Trophoblast cell (in vitro differentiated cells and primary cell): ENCODE measurements at regions not wholly inside any gene's neighbourhood (a gene's known extent, or its start where the extent isn't known, plus 50 kb on each side); places are given as distances from the start of the nearest gene placed in this dataset.

Source experiments
- DNase-seq, 2 donors: peaks; one replicate each; pipeline ENCODE4 v3.0.0-alpha.2; 2016
- H2AFZ ChIP-seq: 2 replicates; pipeline ENCODE4 v1.6.1; 2013; ENCODE audit warnings: low read length, moderate library complexity, mild to moderate bottlenecking; ENCODE audit not compliant: insufficient read depth, poor library complexity
- H2AK5ac ChIP-seq: 2 replicates; pipeline ENCODE4 v1.6.1; 2013; ENCODE audit warnings: mild to moderate bottlenecking, low read length
- H2BK120ac ChIP-seq: 2 replicates; pipeline ENCODE4 v1.6.1; 2013; ENCODE audit warnings: low read length, mild to moderate bottlenecking, moderate library complexity; ENCODE audit not compliant: insufficient read depth, poor library complexity
- H2BK12ac ChIP-seq: 2 replicates; pipeline ENCODE4 v1.6.1; 2013; ENCODE audit warnings: mild to moderate bottlenecking, low read length, moderate library complexity
- H2BK5ac ChIP-seq: 2 replicates; pipeline ENCODE4 v1.6.1; 2013; ENCODE audit warnings: low read length, low read depth, moderate library complexity, mild to moderate bottlenecking; ENCODE audit not compliant: poor library complexity
- H3K14ac ChIP-seq: 2 replicates; pipeline ENCODE4 v1.6.1; 2013; ENCODE audit warnings: mild to moderate bottlenecking, low read length
- H3K18ac ChIP-seq: 2 replicates; pipeline ENCODE4 v1.6.1; 2013; ENCODE audit warnings: mild to moderate bottlenecking, low read length
- H3K23ac ChIP-seq: 2 replicates; pipeline ENCODE4 v1.6.1; 2013; ENCODE audit warnings: low read length
- H3K27ac ChIP-seq: 2 replicates; pipeline ENCODE4 v1.5.1; 2013; ENCODE audit warnings: low read depth, mild to moderate bottlenecking, inconsistent platforms, low read length, moderate library complexity
- H3K27me3 ChIP-seq: 2 replicates; pipeline ENCODE4 v1.6.1; 2013; ENCODE audit warnings: inconsistent platforms, mild to moderate bottlenecking, low read length, moderate library complexity; ENCODE audit not compliant: insufficient read depth
- H3K36me3 ChIP-seq, 2 experiments: 1 replicate in 1 of 2; 2 replicates in 1 of 2; pipeline ENCODE4 v1.6.1; 2013; ENCODE audit warnings: low read length in 2 of 2, mild to moderate bottlenecking in 2 of 2, moderate library complexity in 1 of 2; ENCODE audit not compliant: insufficient read depth in 2 of 2, control insufficient read depth in 1 of 2
- H3K4ac ChIP-seq: 2 replicates; pipeline ENCODE4 v1.6.1; 2013; ENCODE audit warnings: low read depth, mild to moderate bottlenecking, low read length, moderate library complexity
- H3K4me1 ChIP-seq, 2 experiments: 1 replicate in 1 of 2; 2 replicates in 1 of 2; pipeline ENCODE4 v1.6.1; 2013; ENCODE audit warnings: low read length in 2 of 2, mild to moderate bottlenecking in 2 of 2, moderate library complexity in 1 of 2; ENCODE audit not compliant: insufficient read depth in 2 of 2, control insufficient read depth in 1 of 2
- H3K4me2 ChIP-seq: 2 replicates; pipeline ENCODE4 v1.6.1; 2013; ENCODE audit warnings: inconsistent platforms, mild to moderate bottlenecking, low read length, moderate library complexity
- H3K4me3 ChIP-seq: 2 replicates; pipeline ENCODE4 v1.5.1; 2013; ENCODE audit warnings: mild to moderate bottlenecking, low read depth, low read length, inconsistent platforms
- H3K79me1 ChIP-seq: one replicate; pipeline ENCODE4 v1.6.1; 2013; ENCODE audit warnings: low read length
- H3K79me2 ChIP-seq: 2 replicates; pipeline ENCODE4 v1.6.1; 2013; ENCODE audit warnings: low read length, mild to moderate bottlenecking; ENCODE audit not compliant: control insufficient read depth, insufficient read depth, poor library complexity
- H3K9ac ChIP-seq: 2 replicates; pipeline ENCODE4 v1.6.1; 2013; ENCODE audit warnings: mild to moderate bottlenecking, low read length
- H3K9me3 ChIP-seq: 2 replicates; pipeline ENCODE4 v1.6.1; 2013; ENCODE audit warnings: low read depth, mild to moderate bottlenecking, control low read depth, inconsistent platforms, low read length; ENCODE audit not compliant: insufficient read depth
- H4K12ac ChIP-seq: 2 replicates; pipeline ENCODE4 v1.6.1; 2013; ENCODE audit warnings: low read depth, mild to moderate bottlenecking, low read length, moderate library complexity
- H4K8ac ChIP-seq: 2 replicates; pipeline ENCODE4 v1.6.1; 2013; ENCODE audit warnings: low read depth, mild to moderate bottlenecking, low read length, moderate library complexity
- H4K91ac ChIP-seq: one replicate; pipeline ENCODE4 v1.6.1; 2013; ENCODE audit warnings: low read depth, mild to moderate bottlenecking, low read length, moderate library complexity
- WGBS: extraction: QIAGEN DNeasy Blood & Tissue Kit; methylation state at CpG from one replicate; pipeline ENCODE4 v1.1.7; 2013; ENCODE audit warnings: missing lambda C conversion rate; ENCODE audit not compliant: insufficient read length, insufficient coverage; ENCODE audit errors: extremely low coverage; 5-methylcytosine and 5-hydroxymethylcytosine counted together

DNA sequence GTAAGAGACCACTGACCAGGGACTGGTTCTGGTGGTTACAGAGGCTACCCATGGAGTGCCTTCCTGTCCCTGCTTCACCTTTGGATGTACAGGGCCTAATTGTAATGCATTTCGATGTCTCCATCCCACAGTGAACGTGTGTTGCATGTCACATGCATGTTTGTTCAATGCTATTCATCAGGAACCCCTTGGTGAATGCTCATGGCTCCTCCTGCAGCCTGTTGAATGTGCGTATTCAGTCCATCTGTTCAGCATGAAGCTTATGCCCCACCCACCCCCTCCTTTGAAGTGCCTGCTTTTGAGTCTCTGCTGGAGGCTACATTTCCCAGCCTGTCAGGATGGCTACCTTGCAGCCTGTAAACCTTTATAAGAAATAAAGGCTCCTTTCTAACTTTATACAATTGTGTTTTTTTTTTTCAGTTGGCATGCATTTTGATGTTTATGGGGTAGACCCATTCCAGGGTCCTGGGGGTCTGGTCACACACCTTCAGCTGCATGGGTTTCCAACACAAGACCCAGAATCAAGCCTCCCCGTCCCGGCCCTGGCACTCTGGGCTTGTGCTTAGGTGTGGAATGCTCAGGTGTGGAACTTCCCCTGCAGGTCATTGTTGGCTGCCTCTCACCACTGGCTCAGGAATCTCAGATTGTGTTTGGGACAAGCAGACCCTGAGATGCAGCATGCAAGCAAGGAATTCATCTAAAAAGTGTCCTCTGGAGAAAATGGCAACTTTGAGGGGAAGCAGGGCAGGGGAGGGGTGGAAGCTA, 238.8 kb upstream of the HDAC4 start:
- H3K23ac ChIP-seq, result no peak overlapping the region
- no peaks in the 10 kb centered on the region for H3K27me3 ChIP-seq
- H4K8ac ChIP-seq, result no peak overlapping the region
- H2BK5ac ChIP-seq, result no peak overlapping the region
- no peak overlapping the region for H3K14ac ChIP-seq
- H2BK12ac ChIP-seq, result no peak overlapping the region
- H3K4ac ChIP-seq, result no peak overlapping the region
- no peak overlapping the region for H3K4me2 ChIP-seq
- H3K79me1 ChIP-seq, result no peaks in the 10 kb centered on the region
- no peak overlapping the region for H2AK5ac ChIP-seq
- no peak overlapping the region for H4K91ac ChIP-seq
- no peak overlapping the region for H3K4me3 ChIP-seq
- no peak overlapping the region for H3K27ac ChIP-seq
- peaks cover 28% of the 10 kb centered on the region for H3K9me3 ChIP-seq
- H3K36me3 ChIP-seq, result no peaks in the 10 kb centered on the region
- H3K18ac ChIP-seq, result no peak overlapping the region
- no peak overlapping the region for H3K9ac ChIP-seq
- H3K4me1 ChIP-seq, result no peaks in the 10 kb centered on the region
- WGBS, result no CpG with 5 or more reads among the region's 5 CpGs
- no peaks in the 10 kb centered on the region for H3K79me2 ChIP-seq
- no peak overlapping the region for H4K12ac ChIP-seq
- no peak overlapping the region for H2AFZ ChIP-seq
- DNase-seq, result no peak
- H2BK120ac ChIP-seq, result no peak overlapping the region

- Histone ChIP-seq H3K14ac (no peak overlapping the region), H3K27ac (no peak overlapping the region), H2BK12ac (no peak overlapping the region), H3K18ac (no peak overlapping the region), H4K8ac (no peak overlapping the region), H2AK5ac (no peak overlapping the region), H3K4me2 (no peak overlapping the region), H3K9me3 (peaks cover 21% of the 10 kb centered on the region), H3K79me2 (no peaks in the 10 kb centered on the region), H3K4me3 (no peak overlapping the region), H3K9ac (no peak overlapping the region), H2BK120ac (no peak overlapping the region), H3K23ac (no peak overlapping the region), H3K36me3 (no peaks in the 10 kb centered on the region), H4K91ac (no peak overlapping the region), H3K27me3 (no peaks in the 10 kb centered on the region), H3K4ac (no peak overlapping the region), H2BK5ac (no peak overlapping the region), H3K79me1 (no peaks in the 10 kb centered on the region), H2AFZ (no peak overlapping the region), H3K4me1 (no peaks in the 10 kb centered on the region), H4K12ac (no peak overlapping the region)
- WGBS, result no CpG with 5 or more reads among the region's 4 CpGs
- DNase-seq, result no peak
These were observed 237.6 kb upstream of the HDAC4 start for GRCh38 chr2:239638376-239638775.

GRCh38 chr2:239636808-239637207, 236.0 kb upstream of the HDAC4 start:
- Histone ChIP-seq H3K18ac (no peak overlapping the region), H3K36me3 (no peaks in the 10 kb centered on the region), H3K14ac (no peak overlapping the region), H2BK12ac (no peak overlapping the region), H4K12ac (no peak overlapping the region), H3K4me1 (no peaks in the 10 kb centered on the region), H3K4me3 (no peak overlapping the region), H4K91ac (no peak overlapping the region), H4K8ac (no peak overlapping the region), H2BK5ac (no peak overlapping the region), H2BK120ac (no peak overlapping the region), H3K4ac (no peak overlapping the region), H3K79me2 (no peaks in the 10 kb centered on the region), H3K9ac (no peak overlapping the region), H3K4me2 (no peak overlapping the region), H3K27me3 (no peaks in the 10 kb centered on the region), H3K27ac (no peak overlapping the region), H3K23ac (no peak overlapping the region), H2AK5ac (no peak overlapping the region), H2AFZ (no peak overlapping the region), H3K79me1 (no peaks in the 10 kb centered on the region), H3K9me3 (peaks cover 14% of the 10 kb centered on the region)
- WGBS, result no CpG with 5 or more reads among the region's 3 CpGs
- DNase-seq, result no peak

- H3K9ac ChIP-seq, result no peak overlapping the region
- no peak overlapping the region for H3K23ac ChIP-seq
- no peaks in the 10 kb centered on the region for H3K79me2 ChIP-seq
- no peak overlapping the region for H2BK5ac ChIP-seq
- no peak overlapping the region for H2BK12ac ChIP-seq
- H4K91ac ChIP-seq, result no peak overlapping the region
- H3K27me3 ChIP-seq, result no peaks in the 10 kb centered on the region
- no peaks in the 10 kb centered on the region for H3K79me1 ChIP-seq
- no peak for DNase-seq
- H3K4me3 ChIP-seq, result no peak overlapping the region
- H4K8ac ChIP-seq, result no peak overlapping the region
- H2AFZ ChIP-seq, result no peak overlapping the region
- H3K4me1 ChIP-seq, result no peaks in the 10 kb centered on the region
- no CpG with 5 or more reads among the region's 4 CpGs for WGBS
- no peak overlapping the region for H3K4me2 ChIP-seq
- H3K4ac ChIP-seq, result no peak overlapping the region
- H3K14ac ChIP-seq, result no peak overlapping the region
- H3K36me3 ChIP-seq, result no peaks in the 10 kb centered on the region
- no peak overlapping the region for H4K12ac ChIP-seq
- H3K9me3 ChIP-seq, result peaks cover 11% of the 10 kb centered on the region
- no peak overlapping the region for H2AK5ac ChIP-seq
- no peak overlapping the region for H3K27ac ChIP-seq
- no peak overlapping the region for H3K18ac ChIP-seq
- H2BK120ac ChIP-seq, result no peak overlapping the region
These were observed 233.9 kb upstream of the HDAC4 start for GRCh38 chr2:239634769-239635168.
